Testis (tissue), 2 donors: ENCODE measurements at regions not wholly inside any gene's neighbourhood (a gene's known extent, or its start where the extent isn't known, plus 50 kb on each side); places are given as distances from the start of the nearest gene placed in this dataset.
"Not testable (repeated sequence)": the region's sequence is repeated elsewhere in the genome, so short reads cannot be mapped to it uniquely, and the experiment has no call there.

Source experiments
- POLR2A ChIP-seq: fragments of 450-650 bp; IDR thresholded peaks from one replicate; pipeline ENCODE4 v1.6.1; 2017; ENCODE audit warnings: antibody characterized with exemption, mild to moderate bottlenecking, moderate library complexity
- TF ChIP-seq, protein P1 (sequence below), 3 experiments: fragments of 450-650 bp in 2 of 3; fragments of 200-600 bp in 1 of 3; sonication (generic) in 1 of 3; IDR thresholded peaks; one replicate each; pipeline ENCODE4 v1.5.1; 2016 to 2019; ENCODE audit warnings: antibody characterized with exemption in 3 of 3, mild to moderate bottlenecking in 2 of 3, moderate library complexity in 1 of 3

- TF ChIP-seq, protein P1, sequence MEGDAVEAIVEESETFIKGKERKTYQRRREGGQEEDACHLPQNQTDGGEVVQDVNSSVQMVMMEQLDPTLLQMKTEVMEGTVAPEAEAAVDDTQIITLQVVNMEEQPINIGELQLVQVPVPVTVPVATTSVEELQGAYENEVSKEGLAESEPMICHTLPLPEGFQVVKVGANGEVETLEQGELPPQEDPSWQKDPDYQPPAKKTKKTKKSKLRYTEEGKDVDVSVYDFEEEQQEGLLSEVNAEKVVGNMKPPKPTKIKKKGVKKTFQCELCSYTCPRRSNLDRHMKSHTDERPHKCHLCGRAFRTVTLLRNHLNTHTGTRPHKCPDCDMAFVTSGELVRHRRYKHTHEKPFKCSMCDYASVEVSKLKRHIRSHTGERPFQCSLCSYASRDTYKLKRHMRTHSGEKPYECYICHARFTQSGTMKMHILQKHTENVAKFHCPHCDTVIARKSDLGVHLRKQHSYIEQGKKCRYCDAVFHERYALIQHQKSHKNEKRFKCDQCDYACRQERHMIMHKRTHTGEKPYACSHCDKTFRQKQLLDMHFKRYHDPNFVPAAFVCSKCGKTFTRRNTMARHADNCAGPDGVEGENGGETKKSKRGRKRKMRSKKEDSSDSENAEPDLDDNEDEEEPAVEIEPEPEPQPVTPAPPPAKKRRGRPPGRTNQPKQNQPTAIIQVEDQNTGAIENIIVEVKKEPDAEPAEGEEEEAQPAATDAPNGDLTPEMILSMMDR (IDR thresholded peaks at IDR 0.05): not testable (repeated sequence)
- not testable (repeated sequence) for TF ChIP-seq POLR2A
Measured at GRCh38 chrX:114270371-114270770, 313.5 kb upstream of the HTR2C start.
